HepG2 (cell line): ENCODE measurements at regions not wholly inside any gene's neighbourhood (a gene's known extent, or its start where the extent isn't known, plus 50 kb on each side); places are given as distances from the start of the nearest gene placed in this dataset.

ENCODE experiments used
- ATAC-seq: fragments of 200-7000 bp; cut with Tn5 transposase; 3 replicates; pipeline ENCODE4 v1.9.1; 2020; ENCODE audit warnings: mild to moderate bottlenecking, moderate library complexity
- BruUV-seq: library from RNA; stranded (reverse); fragments of 400-500 nt; replicated peaks from 2 replicates; lab custom pipeline; 2021; lab: Mats Ljungman, UMichigan
- CTCF ChIA-PET: fragments of 300-600 bp; formaldehyde crosslinking; extraction: SDS; loops from one replicate; lab custom pipeline; 2021; ENCODE audit warnings: low total read pairs, inconsistent platforms, low intra/inter-chr PET ratio; lab: Yijun Ruan, JAX
- POLR2A ChIA-PET: fragments of 350-600 bp; sonication (Branson Sonifier 250); formaldehyde crosslinking; loops from one replicate; lab custom pipeline; 2020; ENCODE audit warnings: antibody characterized with exemption, inconsistent platforms; lab: Yijun Ruan, JAX
- DNase-seq: peaks from one replicate; pipeline ENCODE4 v3.0.0-alpha.2; 2015; ENCODE audit warnings: low spot score
- FAIRE-seq: peaks from 3 replicates; lab custom pipeline; 2011; peaks lifted over from hg19 to GRCh38; lab: Jason Lieb, UNC
- H2AFZ ChIP-seq: one replicate; pipeline ENCODE4 v1.6.1; 2011; ENCODE audit warnings: low read length, inconsistent platforms
- H3K27ac ChIP-seq: fragments of 300-600 bp; 3 replicates; pipeline ENCODE4 v1.8.0; 2011; ENCODE audit warnings: mixed run types, mild to moderate bottlenecking, mixed read lengths, low read length, inconsistent platforms; ENCODE audit not compliant: insufficient read depth; ENCODE audit errors: extremely low read length
- H3K27me3 ChIP-seq, 2 experiments: fragments of 200-600 bp in 1 of 2; 2 replicates in 1 of 2; 3 replicates in 1 of 2; pipeline versions ENCODE4 v1.6.0 to v1.8.0; 2011; ENCODE audit warnings: low read length in 2 of 2, mild to moderate bottlenecking in 2 of 2, moderate library complexity in 2 of 2, inconsistent platforms in 1 of 2; ENCODE audit not compliant: insufficient read depth in 2 of 2, control insufficient read depth in 1 of 2
- H3K36me3 ChIP-seq, 2 experiments: fragments of 200-600 bp in 1 of 2; replicated peaks in 1 of 2; 2 replicates in 1 of 2; 3 replicates in 1 of 2; pipeline versions ENCODE4 v1.5.1 to v1.8.0; 2011; ENCODE audit warnings: low read length in 2 of 2, inconsistent platforms in 1 of 2; ENCODE audit not compliant: insufficient read depth in 2 of 2, control insufficient read depth in 1 of 2
- H3K4me1 ChIP-seq: 2 replicates; pipeline ENCODE4 v1.5.1; 2012; ENCODE audit warnings: low read length, inconsistent platforms; ENCODE audit not compliant: insufficient read depth
- H3K4me2 ChIP-seq: 2 replicates; pipeline ENCODE4 v1.6.0; 2011; ENCODE audit warnings: low read depth, low read length, inconsistent platforms
- H3K4me3 ChIP-seq, 3 experiments: fragments of 200-600 bp in 1 of 3; sonication (generic), shearing (Covaris generic) in 1 of 3; replicated peaks in 1 of 3; 2 replicates each; pipeline ENCODE4 v1.5.1; 2011 to 2016; ENCODE audit warnings: low read length in 3 of 3, inconsistent platforms in 2 of 3, low read depth in 2 of 3, mild to moderate bottlenecking in 2 of 3, control low read depth in 1 of 3, mixed read lengths in 1 of 3; ENCODE audit not compliant: insufficient read depth in 1 of 3
- H3K79me2 ChIP-seq: one replicate; pipeline ENCODE4 v1.6.1; 2011; ENCODE audit warnings: low read length, inconsistent platforms; ENCODE audit not compliant: insufficient read depth
- H3K9ac ChIP-seq: 2 replicates; pipeline ENCODE4 v1.6.0; 2011; ENCODE audit warnings: mild to moderate bottlenecking, low read depth, low read length, inconsistent platforms; ENCODE audit not compliant: insufficient read depth
- H3K9me3 ChIP-seq: 2 replicates; pipeline ENCODE4 v1.5.1; 2012; ENCODE audit warnings: mild to moderate bottlenecking, low read length
- H4K20me1 ChIP-seq: 2 replicates; pipeline ENCODE4 v1.6.0; 2011; ENCODE audit warnings: inconsistent platforms, mild to moderate bottlenecking, low read length, moderate library complexity; ENCODE audit not compliant: insufficient read depth
- CREM ChIP-seq, 2 experiments: sonication (generic) in 1 of 2; formaldehyde crosslinking in 1 of 2; IDR thresholded peaks; 2 replicates each; pipeline versions ENCODE4 v1.4.0 to v1.6.1; 2016 to 2020; ENCODE audit warnings: antibody characterized with exemption in 1 of 2, mild to moderate bottlenecking in 1 of 2, missing genetic modification reagents in 1 of 2
- GATA4 ChIP-seq: sonication (generic); IDR thresholded peaks from 2 replicates; pipeline ENCODE4 v1.6.1; 2016; ENCODE audit warnings: antibody characterized with exemption, low read depth, borderline replicate concordance
- KDM2A ChIP-seq: sonication (generic); formaldehyde crosslinking; IDR thresholded peaks from 2 replicates; pipeline ENCODE4 v1.4.0; 2020; ENCODE audit warnings: low read depth, missing genetic modification reagents, borderline replicate concordance
- SP140L ChIP-seq: sonication (generic); formaldehyde crosslinking; IDR thresholded peaks from 2 replicates; pipeline ENCODE4 v1.4.0; 2020; ENCODE audit warnings: missing genetic modification reagents, borderline replicate concordance
- TBX2 ChIP-seq: sonication (generic); formaldehyde crosslinking; IDR thresholded peaks from 2 replicates; pipeline ENCODE4 v1.5.0; 2020; ENCODE audit warnings: missing genetic modification reagents, mild to moderate bottlenecking, borderline replicate concordance
- ZNF142 ChIP-seq: sonication (generic); formaldehyde crosslinking; IDR thresholded peaks from 2 replicates; pipeline ENCODE4 v1.4.0; 2020; ENCODE audit warnings: missing genetic modification reagents
- ZNF281 ChIP-seq: sonication (generic); formaldehyde crosslinking; IDR thresholded peaks from 2 replicates; pipeline ENCODE4 v1.4.0; 2020; ENCODE audit warnings: missing genetic modification reagents, borderline replicate concordance
- ZNF3 ChIP-seq: IDR thresholded peaks from 2 replicates; pipeline ENCODE4 v1.7.0; 2017; ENCODE audit warnings: inconsistent platforms
- ZNF629 ChIP-seq: sonication (generic); formaldehyde crosslinking; conservative IDR thresholded peaks from 2 replicates; pipeline ENCODE4 v1.5.0; 2020; ENCODE audit warnings: missing genetic modification reagents
- ZNF83 ChIP-seq: sonication (generic); formaldehyde crosslinking; IDR thresholded peaks from 2 replicates; pipeline ENCODE4 v1.4.0; 2020; ENCODE audit warnings: missing genetic modification reagents, mild to moderate bottlenecking, borderline replicate concordance
- WGBS: methylation state at CpG from one replicate; pipeline ENCODE4 v1.1.6; 2017; ENCODE audit warnings: low lambda C conversion rate; 5-methylcytosine and 5-hydroxymethylcytosine counted together
- in situ Hi-C: cut with HindIII; loops from 2 replicates; pipeline ENCODE4 v1.10.0; 2017; ENCODE audit warnings: low pct_unique_long_range_greater_than_20kb; ENCODE audit not compliant: extremely low pct_ligation_motif_present
- intact Hi-C: fragments of 100-400 bp; cut with micrococcal nuclease; formaldehyde crosslinking; loops from one replicate; pipeline ENCODE4 v1.10.0; 2022; ENCODE audit not compliant: unreplicated experiment
- TF ChIP-seq, protein P1 (sequence below): sonication (generic); formaldehyde crosslinking; IDR thresholded peaks from 2 replicates; pipeline ENCODE4 v1.8.0; 2022; ENCODE audit warnings: missing genetic modification reagents, mild to moderate bottlenecking, inconsistent platforms, borderline replicate concordance
- TF ChIP-seq, protein P2 (sequence below): sonication (generic); formaldehyde crosslinking; IDR thresholded peaks from 2 replicates; pipeline ENCODE4 v1.8.1; 2023; ENCODE audit warnings: missing genetic modification reagents, inconsistent platforms, borderline replicate concordance

GRCh38 chr14:84541018-84541417 is 988.9 kb upstream of the FLRT2 start (continued):
- no peak for TF ChIP-seq ZNF142
- TF ChIP-seq, all 625 proteins: peak for 0

- in situ Hi-C loops, result no loop called here
- H2AFZ ChIP-seq, result no peak overlapping the region
- no peaks in the 10 kb centered on the region for H4K20me1 ChIP-seq
- FAIRE-seq (no peak), DNase-seq (no peak), ATAC-seq (no peak)
- H3K79me2 ChIP-seq, result no peaks in the 10 kb centered on the region
- WGBS, result 6% methylated on average over 1 of the region's 1 CpG
- H3K27ac ChIP-seq, result no peak overlapping the region
- POLR2A ChIA-PET, result no interaction called here
- peaks cover 72% of the 10 kb centered on the region for H3K9me3 ChIP-seq
- H3K4me3 ChIP-seq, result no peak overlapping the region
- no peaks in the 10 kb centered on the region for H3K4me1 ChIP-seq
- no peak overlapping the region for H3K9ac ChIP-seq
- BruUV-seq, result no TSS peak
- intact Hi-C loops, result no loop called here
- H3K4me2 ChIP-seq, result no peak overlapping the region
- no peaks in the 10 kb centered on the region for H3K36me3 ChIP-seq
- H3K27me3 ChIP-seq, result no peaks in the 10 kb centered on the region
- CTCF ChIA-PET, result no interaction called here
- TF ChIP-seq GATA4 (no peak), KDM2A (CRISPR knock-in tag) (no peak), SP140L (CRISPR knock-in tag) (no peak), ZNF629 (CRISPR knock-in tag) (no peak), CREM (IDR thresholded peaks at IDR 0.05) (no peak), CREM (CRISPR knock-in tag; IDR thresholded peaks at IDR 0.05) (no peak), TBX2 (no peak), ZNF83 (CRISPR knock-in tag) (no peak), ZNF281 (CRISPR knock-in tag) (no peak), ZNF3 (CRISPR knock-in tag) (no peak)
- TF ChIP-seq, protein P1, sequence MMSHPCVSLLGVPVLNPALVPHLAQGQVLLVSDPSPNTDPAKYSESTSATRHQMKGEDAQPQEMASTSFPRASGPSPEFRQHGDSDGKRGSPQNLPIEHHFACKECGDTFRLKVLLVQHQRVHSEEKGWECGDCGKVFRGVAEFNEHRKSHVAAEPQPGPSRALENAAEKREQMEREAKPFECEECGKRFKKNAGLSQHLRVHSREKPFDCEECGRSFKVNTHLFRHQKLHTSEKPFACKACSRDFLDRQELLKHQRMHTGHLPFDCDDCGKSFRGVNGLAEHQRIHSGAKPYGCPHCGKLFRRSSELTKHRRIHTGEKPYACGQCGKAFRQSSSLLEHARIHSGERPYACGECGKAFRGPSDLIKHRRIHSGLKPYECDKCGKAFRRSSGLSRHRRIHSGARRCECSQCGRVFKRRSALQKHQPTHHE (CRISPR knock-in tag), result no peak
- TF ChIP-seq, protein P2, sequence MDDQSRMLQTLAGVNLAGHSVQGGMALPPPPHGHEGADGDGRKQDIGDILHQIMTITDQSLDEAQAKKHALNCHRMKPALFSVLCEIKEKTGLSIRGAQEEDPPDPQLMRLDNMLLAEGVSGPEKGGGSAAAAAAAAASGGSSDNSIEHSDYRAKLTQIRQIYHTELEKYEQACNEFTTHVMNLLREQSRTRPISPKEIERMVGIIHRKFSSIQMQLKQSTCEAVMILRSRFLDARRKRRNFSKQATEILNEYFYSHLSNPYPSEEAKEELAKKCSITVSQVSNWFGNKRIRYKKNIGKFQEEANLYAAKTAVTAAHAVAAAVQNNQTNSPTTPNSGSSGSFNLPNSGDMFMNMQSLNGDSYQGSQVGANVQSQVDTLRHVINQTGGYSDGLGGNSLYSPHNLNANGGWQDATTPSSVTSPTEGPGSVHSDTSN (CRISPR knock-in tag), result no peak
These were observed 986.1 kb upstream of the FLRT2 start for GRCh38 chr14:84543859-84544258.
